H1 (cell line): ENCODE measurements at regions not wholly inside any gene's neighbourhood (a gene's known extent, or its start where the extent isn't known, plus 50 kb on each side); places are given as distances from the start of the nearest gene placed in this dataset.
"Not testable (repeated sequence)": the region's sequence is repeated elsewhere in the genome, so short reads cannot be mapped to it uniquely, and the experiment has no call there.

Experiments used
- POLR2A ChIP-seq, 2 experiments: IDR thresholded peaks; 1 replicate in 1 of 2; 2 replicates in 1 of 2; pipeline ENCODE4 v1.6.1; 2011; ENCODE audit warnings: low read depth in 2 of 2, low read length in 2 of 2, mild to moderate bottlenecking in 2 of 2; ENCODE audit errors: control extremely low read depth in 1 of 2
- RBBP5 ChIP-seq: IDR thresholded peaks from 2 replicates; pipeline ENCODE4 v1.7.1; 2012; ENCODE audit warnings: low read depth, mild to moderate bottlenecking, inconsistent platforms, low read length, moderate library complexity, borderline replicate concordance
- TAF7 ChIP-seq: optimal IDR thresholded peaks from 2 replicates; pipeline ENCODE3; 2011; ENCODE audit warnings: low read depth, mild to moderate bottlenecking, inconsistent platforms, low read length, moderate library complexity, borderline replicate concordance
- TF ChIP-seq, protein P1 (sequence below), 3 experiments: IDR thresholded peaks; 1 replicate in 2 of 3; 2 replicates in 1 of 3; pipeline versions ENCODE4 v1.5.1 to v1.6.1; 2011; ENCODE audit warnings: low read length in 3 of 3, mild to moderate bottlenecking in 3 of 3, inconsistent platforms in 2 of 3, low read depth in 1 of 3, moderate library complexity in 1 of 3; ENCODE audit not compliant: insufficient read depth in 1 of 3; ENCODE audit errors: control extremely low read depth in 1 of 3

DNA sequence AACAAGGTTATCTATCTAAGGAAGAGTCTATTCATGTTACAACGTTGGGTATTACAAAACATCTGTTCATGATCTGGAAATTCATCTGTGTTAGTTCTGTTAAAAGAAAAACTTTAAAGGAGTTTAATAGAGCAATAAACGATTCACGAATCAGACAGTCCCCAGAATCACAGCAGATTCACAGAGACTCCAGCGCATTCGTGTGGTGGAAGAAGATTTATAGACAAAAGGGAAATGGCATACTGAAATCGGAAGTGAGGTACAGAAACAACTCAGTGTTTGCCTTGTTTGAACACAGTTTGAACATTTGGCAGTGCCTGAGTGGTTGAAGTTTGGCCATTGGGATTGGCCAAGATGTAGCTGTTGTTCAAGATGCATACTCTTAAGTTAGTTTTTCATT, 178.8 kb downstream of the CWH43 start:
- not testable (repeated sequence) for TF ChIP-seq POLR2A (IDR thresholded peaks at IDR 0.05; ENCODE audit: control extremely low read depth in 1 of 2, low read depth in 2 of 2, low read length in 2 of 2); RBBP5; TAF7
- TF ChIP-seq, protein P1, sequence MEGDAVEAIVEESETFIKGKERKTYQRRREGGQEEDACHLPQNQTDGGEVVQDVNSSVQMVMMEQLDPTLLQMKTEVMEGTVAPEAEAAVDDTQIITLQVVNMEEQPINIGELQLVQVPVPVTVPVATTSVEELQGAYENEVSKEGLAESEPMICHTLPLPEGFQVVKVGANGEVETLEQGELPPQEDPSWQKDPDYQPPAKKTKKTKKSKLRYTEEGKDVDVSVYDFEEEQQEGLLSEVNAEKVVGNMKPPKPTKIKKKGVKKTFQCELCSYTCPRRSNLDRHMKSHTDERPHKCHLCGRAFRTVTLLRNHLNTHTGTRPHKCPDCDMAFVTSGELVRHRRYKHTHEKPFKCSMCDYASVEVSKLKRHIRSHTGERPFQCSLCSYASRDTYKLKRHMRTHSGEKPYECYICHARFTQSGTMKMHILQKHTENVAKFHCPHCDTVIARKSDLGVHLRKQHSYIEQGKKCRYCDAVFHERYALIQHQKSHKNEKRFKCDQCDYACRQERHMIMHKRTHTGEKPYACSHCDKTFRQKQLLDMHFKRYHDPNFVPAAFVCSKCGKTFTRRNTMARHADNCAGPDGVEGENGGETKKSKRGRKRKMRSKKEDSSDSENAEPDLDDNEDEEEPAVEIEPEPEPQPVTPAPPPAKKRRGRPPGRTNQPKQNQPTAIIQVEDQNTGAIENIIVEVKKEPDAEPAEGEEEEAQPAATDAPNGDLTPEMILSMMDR (IDR thresholded peaks at IDR 0.05; ENCODE audit: control extremely low read depth in 1 of 3, insufficient read depth in 1 of 3, low read depth in 1 of 3, low read length in 3 of 3): not testable (repeated sequence)
